SK-N-DZ (cell line): ENCODE measurements at regions not wholly inside any gene's neighbourhood (a gene's known extent, or its start where the extent isn't known, plus 50 kb on each side); places are given as distances from the start of the nearest gene placed in this dataset.
"Not testable (repeated sequence)": the region's sequence is repeated elsewhere in the genome, so short reads cannot be mapped to it uniquely, and the experiment has no call there.

Experiments used
- DNase-seq: peaks from one replicate; pipeline ENCODE4 v3.0.0-alpha.2; 2015; ENCODE audit warnings: low spot score

DNA sequence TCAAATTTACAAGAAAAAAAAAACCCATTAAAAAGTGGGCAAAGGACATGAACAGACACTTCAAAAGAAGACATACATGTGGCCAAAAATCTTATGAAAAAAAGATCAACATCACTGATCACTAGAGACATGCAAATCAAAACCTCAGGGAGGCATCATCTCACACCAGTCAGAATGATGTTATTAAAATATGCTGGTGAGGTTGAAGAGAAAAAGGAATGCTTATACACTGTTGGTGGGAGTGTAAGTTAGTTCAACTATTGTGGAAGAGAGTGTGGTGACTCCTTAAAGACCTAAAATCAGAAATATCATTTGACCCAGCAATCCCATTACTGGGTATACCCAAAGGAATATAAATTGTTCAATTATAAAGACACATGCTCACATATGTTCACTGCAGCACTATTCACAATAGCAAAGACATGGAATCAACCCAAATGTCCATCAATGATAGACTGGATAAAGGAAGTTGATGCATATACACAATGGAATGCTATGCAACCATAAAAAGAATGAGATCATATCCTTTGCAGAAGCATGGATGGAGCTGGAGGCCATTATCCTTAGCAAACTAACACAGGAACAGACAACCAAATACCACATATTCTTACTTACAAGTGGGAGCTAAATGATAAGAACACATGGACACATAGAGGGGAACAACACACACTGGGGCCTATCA, 100.3 kb upstream of the GALNT15 start:
- not testable (repeated sequence) for DNase-seq

DNA sequence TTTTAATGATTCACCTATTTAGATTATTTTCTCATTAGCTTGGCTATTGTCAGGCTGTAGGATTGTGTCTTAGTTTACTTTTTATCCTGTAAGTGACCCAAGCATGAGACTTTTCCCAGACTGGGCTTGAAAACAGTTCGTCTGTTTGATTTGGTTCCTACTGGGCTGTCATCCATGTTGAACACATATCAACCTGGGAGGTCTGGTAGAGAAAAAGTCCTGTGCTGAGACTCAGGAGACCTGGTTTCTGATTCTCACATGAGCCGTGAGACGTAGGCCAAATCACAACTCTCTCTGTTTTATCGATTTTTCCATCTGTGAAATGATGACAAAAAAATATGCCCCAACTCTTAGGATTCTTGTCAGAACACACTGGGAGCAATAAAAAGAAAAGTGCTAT, 98.8 kb upstream of the GALNT15 start:
- DNase-seq: no peak

DNA sequence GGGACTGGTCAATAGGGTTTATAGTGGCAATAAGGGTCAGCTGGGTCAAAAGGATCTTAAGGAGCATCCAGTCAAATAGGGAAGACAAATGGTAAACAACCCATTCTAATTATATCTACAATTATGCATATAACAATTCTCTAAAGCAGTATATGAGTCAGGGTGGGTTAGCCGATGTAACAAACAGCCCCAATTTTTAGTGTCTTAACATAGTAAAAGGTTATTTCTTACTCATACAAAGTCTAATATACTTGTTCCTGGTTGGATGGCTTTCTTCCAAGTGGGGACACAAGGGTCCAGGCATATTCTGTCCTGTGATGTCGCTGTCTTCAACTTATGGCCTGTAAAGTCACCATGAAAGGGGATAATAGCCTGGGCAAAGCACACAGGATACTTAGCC, 97.9 kb upstream of the GALNT15 start:
- no peak for DNase-seq

DNA sequence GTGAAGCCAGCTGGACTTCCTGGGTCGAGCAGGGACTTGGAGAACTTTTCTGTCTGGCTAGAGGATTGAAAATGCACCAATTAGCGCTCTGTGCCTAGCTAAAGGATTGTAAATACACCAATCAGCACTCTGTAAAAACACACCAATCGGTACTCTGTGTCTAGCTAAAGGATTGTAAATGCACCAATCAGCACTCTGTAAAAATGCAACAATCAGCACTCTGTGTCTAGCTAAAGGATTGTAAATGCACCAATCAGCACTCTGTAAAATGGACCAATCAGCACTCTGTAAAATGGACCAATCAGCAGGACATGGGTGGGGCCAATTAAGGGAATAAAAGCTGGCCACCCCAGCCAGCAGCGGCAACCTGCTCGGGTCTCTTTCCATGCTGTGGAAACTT, 97.3 kb upstream of the GALNT15 start:
- DNase-seq: not testable (repeated sequence)

DNA sequence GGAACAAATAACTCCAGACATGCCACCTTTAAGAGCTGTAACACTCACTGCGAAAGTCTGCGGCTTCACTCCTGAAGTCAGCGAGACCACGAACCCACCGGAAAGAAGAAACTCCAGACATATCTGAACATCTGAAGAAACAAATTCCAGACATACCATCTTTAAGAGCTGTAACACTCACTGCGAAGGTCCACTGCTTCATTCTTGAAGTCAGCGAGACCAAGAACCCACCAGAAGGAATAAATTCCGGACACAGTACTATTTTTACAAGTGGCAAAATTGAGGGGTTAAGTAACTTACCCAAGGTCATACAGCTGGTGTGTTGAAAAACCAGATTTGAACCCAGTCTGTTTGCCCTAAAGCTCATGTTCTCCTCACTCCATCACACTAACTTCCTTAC, 96.8 kb upstream of the GALNT15 start:
- DNase-seq: not testable (repeated sequence)

DNA sequence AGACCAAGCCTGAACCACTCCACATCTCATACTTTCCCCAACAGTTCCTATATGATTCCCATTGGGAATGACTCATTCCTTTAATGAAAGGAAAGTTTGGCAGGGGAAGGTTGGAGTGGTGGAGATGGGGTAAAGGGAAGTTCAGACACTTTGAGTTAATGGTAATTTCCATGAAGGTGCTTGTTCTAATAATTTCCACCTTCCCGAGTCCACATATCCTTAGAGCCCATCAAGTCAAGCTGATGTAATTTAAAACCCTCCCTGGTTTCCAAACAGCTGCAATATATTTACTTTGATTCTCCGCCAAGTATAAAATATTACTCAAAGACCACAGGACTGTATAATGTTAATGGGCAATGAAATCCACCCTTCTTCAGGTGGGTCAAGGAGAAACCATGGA, 95.0 kb upstream of the GALNT15 start:
- no peak for DNase-seq

DNA sequence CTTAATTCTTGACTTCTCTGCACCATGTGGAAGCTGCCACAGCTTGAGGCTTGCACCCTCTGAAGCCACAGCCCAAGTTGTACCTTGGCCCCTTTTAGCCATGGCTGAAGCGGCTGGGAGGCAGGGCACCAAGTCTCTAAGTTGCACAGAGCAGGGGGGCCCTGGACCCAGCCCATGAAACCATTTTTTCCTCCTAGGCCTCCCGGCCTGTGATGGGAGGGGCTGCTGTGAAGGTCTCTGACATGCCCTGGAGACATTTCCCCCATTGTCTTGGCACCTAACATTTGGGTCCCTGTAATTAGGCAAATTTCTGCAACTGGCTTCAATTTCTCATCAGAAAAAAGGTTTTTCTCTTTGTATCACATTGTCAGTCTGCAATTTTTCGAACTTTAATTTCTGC, 92.8 kb upstream of the GALNT15 start:
- DNase-seq: no peak

DNA sequence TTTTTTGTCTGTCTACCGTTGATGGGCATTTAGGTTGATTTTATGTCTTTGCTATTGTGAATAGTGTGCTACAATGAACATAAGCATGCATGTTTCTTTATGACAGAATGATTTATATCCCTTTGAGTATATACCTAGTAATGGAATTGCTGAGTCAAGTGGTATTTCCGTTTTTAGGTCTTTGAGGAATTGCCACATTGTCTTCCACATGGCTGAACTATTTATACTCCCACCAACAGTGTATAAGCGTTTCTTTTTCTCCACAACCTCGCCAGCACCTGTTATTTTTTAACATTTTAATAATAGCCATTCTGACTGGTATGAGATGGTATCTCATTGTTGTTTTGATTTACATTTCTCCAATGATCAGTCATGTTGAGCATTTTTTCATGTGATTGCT, 89.6 kb upstream of the GALNT15 start:
- DNase-seq: no peak

DNA sequence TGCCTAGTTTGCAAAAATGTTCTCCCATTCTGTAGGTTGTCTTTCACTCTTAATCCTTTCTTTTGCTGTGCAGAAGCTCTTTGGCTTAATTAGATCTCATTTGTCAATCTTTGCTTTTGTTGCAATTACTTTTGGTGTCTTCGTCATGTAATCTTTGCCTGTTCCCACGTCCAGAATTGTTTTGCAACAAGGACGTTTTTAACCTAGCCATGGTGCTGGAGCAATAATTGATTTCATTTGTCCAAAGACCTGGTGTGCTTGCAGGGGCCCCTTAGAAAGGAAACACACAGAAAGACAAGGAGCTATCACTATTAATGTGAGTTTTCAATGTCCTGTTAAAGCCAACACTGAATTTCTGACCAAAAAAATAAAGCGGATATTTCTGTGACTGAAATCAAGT, 89.1 kb upstream of the GALNT15 start:
- DNase-seq: no peak

DNA sequence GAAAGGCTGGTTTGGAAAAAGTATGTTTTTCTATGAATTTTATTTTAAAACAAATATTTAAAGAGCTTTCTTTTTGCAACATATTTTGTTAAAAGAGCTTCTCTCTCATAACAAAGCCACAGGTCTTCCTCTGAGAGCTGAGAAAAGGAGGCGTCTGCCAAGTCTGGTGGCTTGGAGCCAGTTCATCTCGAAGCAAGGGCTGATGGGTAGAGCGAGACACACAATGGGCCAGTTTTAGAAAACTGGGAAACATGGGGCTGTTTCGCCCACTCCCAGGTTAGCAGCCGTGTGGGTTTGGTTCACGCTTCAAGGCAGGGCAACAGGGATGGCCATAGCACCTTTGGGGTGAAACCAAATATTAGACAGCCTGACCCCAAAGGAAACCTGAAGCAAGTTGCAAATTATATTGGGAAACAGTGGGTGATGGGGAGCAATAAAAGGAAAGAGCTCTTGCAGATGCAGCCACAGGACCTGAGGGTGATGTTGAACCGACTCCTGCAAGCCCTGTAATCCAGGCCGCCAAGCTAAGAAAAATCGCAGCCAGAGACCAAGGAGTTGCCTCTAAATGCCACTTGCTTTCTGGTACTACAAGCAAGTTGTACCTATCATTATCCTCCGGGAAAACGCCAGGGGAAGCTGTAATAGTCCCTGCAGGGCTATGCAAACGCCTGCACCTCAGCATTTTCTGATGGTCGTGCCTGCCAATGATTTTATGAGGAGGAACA, 88.4 kb upstream of the GALNT15 start:
- no peak for DNase-seq

DNA sequence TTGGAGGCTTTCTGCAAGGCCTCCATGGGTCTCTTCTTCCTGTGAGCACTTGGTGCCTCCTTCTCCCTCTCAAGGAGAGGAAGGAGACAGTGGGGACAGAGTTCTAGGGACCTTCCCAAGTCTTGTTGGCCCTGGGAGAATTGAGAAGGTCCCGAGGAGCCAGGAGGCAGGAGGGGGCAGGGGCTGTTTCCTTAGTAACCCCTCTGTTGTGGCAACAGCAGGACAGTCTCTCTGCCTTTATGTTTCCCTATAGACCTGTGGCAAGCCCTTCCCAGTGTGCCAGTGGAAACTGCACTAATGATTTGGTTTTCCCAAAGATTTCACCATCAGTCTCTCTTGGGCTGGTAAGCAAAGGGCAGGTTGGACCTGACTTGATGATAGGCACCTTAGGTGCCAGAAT, 87.8 kb upstream of the GALNT15 start:
- DNase-seq: no peak

DNA sequence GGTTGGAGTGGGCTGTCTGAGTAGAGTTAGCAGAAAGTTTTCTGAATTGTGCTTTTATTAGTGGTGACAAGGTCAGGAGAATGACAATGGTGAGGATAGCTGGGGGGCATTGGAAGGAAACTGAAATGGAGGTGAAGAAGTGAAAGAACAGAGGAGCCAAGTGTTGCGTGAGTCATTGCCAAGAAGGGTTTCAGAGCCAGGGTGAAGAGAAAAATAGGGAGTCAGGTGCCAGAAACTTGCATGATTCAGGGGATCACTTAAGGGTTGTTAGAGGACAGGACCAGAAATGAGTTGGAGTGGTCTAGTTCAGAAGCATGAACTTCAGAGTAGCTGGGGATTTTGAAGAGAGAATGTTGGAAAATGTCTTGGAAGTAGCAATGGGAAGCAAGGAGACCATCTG, 86.0 kb upstream of the GALNT15 start:
- no peak for DNase-seq

DNA sequence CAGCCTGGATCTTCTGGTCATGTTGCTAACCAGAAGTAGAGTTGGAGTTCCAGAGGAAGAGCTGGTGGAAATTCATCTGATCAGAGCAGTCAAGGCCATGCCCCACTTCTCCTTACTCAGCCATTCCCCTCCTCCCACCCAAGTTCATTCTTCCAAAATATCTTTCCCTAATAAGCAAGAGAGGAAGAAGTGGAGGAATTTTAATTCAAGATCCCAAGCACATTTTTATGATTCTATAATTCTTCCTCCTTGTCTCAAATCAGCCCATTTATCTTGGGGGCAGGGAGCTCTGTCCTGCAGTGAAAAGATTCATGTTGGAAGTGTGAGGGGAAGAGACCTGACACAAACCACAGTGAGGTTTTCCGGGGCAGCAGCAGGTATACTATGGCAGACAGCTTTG, 85.0 kb upstream of the GALNT15 start:
- DNase-seq: no peak

DNA sequence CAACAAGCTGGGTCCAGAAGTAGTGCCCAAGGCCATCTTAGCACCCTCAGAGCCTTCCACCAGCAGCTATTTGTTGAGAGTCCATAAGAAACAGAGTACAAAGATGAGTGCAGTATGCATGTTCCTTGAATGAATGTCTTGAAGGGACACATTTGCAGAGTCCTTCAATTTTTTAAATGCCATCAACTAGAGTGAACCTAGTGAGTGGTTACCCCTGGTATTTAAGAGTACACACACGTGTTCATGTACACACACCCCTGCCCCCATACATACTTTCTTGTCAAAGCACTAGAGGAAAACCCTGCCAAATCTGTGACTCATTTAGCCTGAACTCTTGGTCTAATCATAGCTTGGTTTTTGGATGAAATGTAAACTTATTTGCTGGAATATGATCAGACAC, 84.5 kb upstream of the GALNT15 start:
- DNase-seq: no peak

DNA sequence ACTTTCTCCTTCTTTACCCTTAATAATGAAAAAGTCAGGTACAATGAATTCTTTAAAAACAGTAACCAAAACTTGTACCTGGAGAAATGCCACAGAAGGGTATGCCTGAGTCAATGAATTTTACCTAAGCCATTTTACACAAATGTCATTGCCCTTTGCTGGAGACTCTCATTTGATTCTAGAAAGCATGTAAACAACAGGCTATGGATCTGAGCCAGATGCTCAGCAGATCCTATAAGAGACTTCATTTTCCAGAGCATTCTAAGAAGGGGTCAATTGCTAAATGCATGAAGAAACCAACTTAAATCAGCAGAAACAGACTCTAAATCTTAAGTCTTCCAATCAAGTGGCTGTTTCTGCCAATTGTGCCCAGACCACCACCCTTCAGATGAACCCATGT, 83.8 kb upstream of the GALNT15 start:
- no peak for DNase-seq

DNA sequence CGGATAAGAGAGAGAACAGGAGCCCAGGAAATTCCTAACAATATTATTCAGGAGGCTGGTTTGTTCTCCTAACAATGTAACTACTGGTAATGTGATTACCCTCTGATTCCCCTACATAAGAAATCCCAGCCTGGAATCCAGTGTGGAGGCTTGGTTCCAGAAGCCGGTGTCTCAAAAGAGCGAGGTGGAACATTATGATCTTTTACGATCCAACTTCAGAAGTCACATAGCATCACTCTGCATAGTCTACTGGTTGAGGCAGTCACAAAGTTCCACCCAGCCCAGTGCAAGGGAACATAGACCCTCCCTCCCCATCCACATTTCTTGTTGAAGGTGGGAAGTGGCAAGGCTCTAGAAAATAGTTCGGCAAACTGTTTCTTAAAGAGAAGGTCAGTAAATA, 81.6 kb upstream of the GALNT15 start:
- no peak for DNase-seq

DNA sequence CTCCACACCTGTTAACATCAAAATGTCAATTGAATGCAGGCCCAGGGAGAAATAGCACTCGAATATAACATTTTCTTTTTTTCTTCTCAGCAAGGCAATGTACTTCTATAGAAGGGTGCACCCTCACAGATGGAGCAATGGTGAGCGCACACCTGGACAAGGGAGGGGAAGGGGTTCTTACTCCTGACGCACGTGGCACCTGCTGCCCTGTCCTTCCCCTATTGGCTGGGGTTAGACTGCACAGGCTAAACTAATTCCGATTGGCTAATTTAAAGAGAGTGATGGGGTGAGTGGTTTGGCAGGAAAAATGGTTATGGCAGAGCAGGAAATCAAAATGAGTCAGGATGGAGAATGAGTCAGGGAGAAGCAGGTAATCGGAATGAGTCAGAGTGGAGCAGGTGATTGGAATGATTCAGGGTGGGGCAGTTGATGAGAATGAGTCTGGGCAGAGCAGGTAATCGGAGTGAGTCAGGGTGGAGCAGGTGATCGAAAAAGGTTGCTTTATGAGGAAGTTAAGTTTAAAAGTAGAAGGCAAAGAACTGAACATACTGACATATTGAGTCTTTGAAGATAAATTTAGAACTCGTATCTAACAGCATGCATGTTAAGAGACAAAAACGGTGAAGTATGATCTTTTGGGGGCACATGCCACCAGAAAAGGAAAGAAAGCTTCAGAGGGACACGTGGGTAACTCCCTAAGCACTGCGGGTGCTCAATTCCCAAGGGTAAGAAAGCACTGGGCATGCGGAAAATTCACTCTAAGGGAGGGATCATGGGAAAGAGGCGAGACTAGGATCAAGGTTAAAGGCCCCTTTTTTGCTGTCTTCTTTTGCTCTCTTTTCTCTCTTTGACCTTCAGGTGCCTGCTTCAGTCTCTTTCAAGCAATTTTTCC, 72.9 kb upstream of the GALNT15 start:
- DNase-seq: no peak

DNA sequence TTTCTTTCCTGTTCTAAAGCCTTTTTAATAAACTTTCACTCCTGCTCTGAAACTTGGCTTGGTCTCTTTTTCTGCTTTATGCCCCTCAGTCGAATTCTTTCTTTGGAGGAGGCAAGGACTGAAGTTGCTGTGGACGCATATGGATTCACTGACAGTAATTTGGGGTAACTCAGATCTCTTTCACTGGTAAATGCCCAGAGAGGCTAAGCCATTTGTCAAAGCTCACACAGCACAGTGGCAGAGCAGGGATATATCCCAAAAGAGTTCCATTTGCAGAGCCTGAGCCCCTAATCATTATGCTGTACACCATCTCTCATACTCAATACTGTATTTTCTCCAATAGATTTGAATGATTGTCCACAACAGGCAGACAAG, 72.3 kb upstream of the GALNT15 start:
- no peak for DNase-seq

DNA sequence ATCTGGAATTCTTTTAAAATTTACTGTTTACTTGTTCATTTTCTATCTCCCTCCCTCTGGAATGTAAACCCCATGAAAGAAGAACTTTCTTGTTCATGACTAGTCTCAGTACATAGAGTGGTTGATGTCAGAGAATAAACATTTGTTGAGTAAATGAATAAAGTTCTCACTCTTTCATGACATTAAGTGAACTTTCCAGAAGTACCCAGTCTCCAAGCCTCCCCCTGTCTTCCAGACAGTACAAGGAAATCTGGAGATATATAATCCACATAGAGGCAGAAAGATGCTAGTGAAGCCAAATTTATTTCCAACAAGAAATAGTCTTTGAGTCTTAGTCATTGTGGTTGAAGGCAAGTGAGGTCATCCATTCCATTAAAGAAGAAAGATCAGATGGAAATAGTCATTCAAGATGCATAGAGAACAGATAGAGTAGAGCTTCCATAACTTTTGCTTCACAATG, 71.5 kb upstream of the GALNT15 start:
- DNase-seq: no peak

DNA sequence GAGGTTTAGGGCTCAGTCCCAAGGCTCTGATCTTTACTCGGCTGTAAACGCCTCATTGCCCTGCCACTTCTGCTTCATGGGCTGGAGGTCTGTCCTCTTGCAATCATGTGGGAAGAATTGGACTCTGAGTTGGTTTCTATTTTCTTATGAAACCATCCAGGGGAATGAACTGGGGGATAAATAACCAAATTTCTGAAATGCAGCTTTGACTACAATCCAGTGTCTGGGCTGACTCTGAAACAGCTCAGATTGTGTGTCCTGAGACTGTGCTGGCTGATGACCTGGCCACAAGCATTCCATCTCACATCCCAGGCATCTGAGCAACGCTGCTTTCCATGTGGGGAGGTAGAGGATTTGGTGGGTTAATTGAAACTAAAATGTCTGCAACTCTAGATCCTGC, 71.0 kb upstream of the GALNT15 start:
- no peak for DNase-seq

DNA sequence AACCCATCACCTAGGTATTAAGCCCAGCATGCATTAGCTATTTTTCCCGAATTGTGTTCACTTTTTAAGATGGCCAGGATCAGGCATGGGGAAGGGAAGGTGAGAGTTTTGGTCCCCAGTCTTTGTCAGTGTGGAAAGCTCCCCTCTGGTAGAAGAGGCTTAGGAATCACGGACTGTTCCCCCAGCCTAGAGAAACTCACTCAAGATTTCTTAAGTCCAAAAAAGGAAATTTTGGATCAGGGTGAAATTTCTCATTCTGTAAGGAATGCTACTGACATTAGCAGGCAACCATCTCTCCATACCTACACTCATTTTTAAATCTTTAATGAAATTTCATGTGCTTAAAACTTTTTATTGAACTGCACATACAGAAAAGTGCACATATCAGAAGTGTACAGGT, 70.3 kb upstream of the GALNT15 start:
- DNase-seq: no peak

DNA sequence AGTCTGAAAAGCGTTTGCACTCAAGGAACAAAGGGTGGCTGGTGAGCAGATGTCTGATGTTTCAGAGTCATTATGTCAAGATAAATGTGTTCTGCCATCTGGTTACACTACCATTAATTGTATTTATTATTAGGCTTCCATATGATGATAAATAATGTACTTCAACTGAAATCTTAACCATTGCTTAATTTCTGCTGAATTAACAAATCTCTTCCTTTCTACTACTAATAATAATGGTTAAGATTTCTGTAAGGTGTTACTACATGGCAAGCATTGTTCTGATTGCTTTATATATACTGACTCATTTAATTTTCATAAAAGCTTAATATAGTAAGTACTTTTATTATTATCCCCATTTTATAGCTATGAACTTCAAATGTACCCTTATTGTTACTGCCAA, 68.4 kb upstream of the GALNT15 start:
- DNase-seq: no peak

DNA sequence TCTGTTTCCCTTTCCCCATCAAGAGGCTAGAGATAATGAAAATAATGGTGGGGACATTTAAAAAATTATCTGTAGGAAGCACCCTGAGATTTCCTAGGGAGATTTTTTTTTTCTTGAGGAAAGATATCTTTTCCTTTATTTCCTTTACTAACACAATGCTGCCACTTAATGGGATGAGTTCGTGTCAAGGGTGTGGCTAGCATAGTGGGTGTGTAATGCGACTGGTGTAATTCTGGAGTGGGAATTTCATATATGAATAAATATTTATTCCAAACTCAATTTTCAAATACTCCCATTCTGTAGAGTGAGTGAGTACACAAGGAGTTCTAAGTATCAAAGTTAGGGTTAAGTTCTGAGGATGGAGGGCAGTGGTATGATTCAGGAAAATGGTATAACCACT, 66.1 kb upstream of the GALNT15 start:
- no peak for DNase-seq
